ENCODE measurements at regions not wholly inside any gene's neighbourhood (a gene's known extent, or its start where the extent isn't known, plus 50 kb on each side); places are given as distances from the start of the nearest gene placed in this dataset.

GRCh38 chr7:47724335-47724982 lies 142.5 kb upstream of the TNS3 start:
- DNase-seq: peak; percentile 52

DNA sequence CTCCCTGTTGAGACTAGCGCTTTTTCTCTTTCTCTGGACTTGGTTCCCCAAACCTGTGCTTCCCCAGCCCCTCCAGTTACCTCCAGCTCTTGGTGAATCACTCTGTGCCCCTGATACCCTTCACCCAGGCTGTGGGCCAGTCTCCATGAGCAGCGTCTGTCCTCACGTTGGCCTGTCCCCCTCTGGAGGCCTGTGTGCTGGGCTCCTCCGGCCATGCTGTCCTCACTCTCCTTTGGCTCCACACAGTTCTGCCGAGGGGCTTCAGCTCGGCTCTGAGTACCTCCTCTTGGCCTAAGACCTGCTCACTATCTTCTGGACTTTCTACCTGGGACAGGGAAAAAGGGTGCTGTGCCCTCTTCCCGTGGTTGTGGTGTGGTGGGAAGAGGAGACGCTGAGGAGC lies 140.2 kb upstream of the TNS3 start:
- no peak for DNase-seq

DNA sequence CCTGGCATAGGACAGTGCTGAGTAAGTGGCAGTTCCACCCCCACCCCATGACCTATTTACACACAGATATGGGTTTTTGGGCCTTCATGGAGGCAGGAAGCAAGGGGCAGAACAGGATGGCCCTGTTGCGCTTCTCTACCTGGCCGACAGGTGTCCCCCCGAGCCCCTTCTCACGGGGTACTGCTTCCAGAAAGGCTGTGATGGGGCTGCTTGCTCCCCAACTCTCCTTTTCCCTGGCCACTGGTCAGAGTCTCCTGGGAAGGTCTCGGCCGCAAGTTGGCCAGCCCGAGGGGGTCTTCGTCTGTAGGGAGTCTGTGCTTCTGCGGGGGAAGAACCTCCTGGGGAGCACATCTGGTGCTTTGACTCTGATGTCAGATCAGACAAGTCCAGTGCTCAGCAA lies 139.8 kb upstream of the TNS3 start:
- DNase-seq: no peak

DNA sequence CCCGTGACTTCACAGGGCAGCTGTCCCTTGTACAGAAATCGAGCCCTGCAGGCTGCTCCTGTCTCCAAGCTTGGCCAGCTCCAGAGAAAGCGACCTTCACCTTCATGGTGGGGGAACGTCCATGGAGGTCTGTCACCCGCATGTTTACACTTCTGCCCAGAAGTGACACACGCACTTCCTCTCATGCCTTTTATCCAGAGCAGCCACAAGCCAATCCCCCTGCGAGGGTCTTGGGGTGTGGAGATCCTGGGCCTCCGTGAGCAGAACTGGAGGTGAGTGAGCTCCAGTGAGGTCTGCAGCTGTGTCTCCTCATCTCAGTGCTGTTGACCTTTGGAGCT lies 139.0 kb upstream of the TNS3 start:
- DNase-seq: no peak

GRCh38 chr7:47720141-47720906 lies 138.4 kb upstream of the TNS3 start:
- DNase-seq: no peak

DNA sequence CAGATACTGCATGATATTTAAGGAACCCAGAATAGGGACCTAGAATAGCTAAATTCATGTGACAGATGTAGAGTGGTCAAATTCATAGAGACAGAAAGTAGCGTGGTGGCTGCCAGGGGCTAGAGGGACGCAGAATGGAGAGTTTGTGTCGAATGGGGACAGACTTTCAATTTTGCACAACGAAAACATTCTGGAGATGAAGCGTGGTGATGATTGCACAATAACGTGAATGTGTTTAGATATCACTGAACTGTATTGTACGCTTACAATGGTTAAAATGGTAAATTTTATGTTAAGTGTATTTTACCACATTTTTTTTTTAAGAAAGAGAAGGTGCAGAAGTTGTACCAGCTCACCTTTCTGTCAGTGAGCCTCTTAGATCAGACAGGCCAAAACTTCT lies 137.8 kb upstream of the TNS3 start:
- DNase-seq: no peak

DNA sequence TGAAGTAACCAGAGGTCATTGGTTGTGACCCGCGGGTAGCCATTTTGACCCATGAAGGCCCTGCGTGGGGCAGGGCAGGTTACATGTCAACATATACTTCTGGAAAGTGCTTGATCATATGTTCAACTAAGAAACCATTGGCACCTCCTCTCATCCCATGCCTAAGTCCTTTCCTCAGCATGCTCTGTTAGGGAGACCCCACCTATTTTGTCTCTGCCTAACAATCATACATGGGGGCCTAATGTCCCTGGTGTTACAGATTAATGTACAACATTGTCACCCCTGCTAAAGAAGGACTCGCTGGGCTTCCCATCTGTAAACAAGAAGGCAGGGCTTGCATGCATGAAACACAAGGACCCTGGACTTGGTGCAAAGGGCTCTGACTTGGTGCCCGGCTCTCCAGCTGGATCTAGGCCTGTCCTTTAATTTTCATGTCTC lies 133.7 kb upstream of the TNS3 start:
- DNase-seq: no peak

- no peak for DNase-seq
These were observed 133.0 kb upstream of the TNS3 start for GRCh38 chr7:47714669-47715607.

- DNase-seq: no peak
These were observed 131.7 kb upstream of the TNS3 start for GRCh38 chr7:47713595-47713994.

GRCh38 chr7:47712416-47712815 lies 130.5 kb upstream of the TNS3 start:
- DNase-seq: no peak

GRCh38 chr7:47711776-47712175 lies 129.9 kb upstream of the TNS3 start:
- no peak for DNase-seq

DNA sequence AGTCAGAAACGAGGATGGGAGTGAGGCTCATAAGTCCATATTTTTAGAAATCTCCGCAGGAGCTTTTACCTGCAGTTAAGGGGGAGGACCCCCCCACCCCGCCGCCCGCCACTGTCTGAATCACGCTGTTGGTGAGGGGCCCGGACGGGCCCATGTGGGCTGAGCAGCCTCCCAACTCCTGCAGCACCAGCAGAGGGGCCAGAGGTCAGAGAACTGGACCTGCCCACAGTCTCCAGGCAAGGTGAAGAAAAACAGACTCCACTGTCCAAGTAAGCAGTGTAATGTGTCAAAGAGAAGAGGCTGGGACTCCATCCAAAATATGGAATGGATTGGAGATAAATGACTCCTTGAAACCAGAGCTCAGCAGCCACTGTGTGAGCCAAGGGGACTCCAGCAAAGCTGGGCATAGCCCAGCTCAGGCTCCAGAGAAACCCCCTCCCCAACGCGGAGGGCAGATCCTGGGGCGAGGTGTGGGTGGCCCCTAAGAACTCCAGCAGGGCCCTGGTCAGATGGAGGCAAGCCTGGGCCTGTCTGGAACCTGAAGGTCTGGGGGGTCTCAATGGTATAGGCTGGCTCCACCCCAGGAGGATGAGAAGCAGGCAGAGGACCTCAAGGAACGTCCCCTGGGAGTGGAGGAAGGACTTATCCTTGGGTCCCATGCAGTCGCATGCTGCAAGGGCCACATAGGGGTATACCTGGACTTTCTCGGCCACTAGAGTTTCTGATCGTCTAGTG lies 128.5 kb upstream of the TNS3 start:
- DNase-seq: no peak

- DNase-seq: no peak
These were observed 127.5 kb upstream of the TNS3 start for GRCh38 chr7:47709451-47709850.

DNA sequence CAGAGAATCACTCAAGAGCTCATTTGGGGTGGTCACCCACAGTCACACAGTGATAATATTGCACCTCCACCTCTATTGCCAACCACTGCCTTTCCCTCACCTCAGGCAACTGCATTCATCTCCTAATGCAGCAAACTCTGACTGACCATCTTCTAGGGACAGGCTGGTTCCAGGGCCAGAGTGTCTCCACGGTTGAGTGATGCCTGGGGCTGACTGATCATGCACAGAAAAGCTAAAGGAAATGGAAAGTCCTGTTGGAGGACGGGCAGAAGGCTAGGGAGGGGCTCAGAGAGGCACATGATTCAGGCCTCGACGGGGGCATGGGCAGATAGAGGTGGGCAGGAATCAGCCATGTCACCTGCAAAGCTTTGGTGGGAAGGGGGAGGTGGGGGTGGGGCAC lies 127.1 kb upstream of the TNS3 start:
- DNase-seq: no peak

- no peak for DNase-seq
These were observed 125.7 kb upstream of the TNS3 start for GRCh38 chr7:47707583-47707982.

GRCh38 chr7:47704936-47705335 lies 123.0 kb upstream of the TNS3 start:
- no peak for DNase-seq

DNA sequence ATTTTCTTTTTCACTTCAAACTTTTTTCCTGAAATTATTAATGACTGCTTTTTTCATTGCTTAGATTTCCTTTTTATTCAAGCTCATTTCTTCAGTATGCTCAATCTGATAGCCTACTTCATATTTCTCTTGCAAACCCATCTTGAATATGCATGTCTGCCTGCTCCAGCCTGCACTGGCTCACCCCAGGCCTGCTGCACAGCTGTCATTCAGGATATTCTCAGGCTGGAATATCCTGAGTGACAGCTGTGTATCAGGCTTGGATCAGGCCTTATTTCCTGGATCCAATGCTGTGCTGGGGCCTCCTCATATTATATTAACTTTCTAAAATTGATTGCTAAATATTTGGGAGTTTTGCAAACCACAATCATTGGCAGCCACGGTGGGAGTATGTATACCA lies 120.2 kb upstream of the TNS3 start:
- DNase-seq: no peak

- DNase-seq: no peak
These were observed 116.5 kb upstream of the TNS3 start for GRCh38 chr7:47698386-47698785.

GRCh38 chr7:47697543-47697942 lies 115.6 kb upstream of the TNS3 start:
- DNase-seq: no peak

DNA sequence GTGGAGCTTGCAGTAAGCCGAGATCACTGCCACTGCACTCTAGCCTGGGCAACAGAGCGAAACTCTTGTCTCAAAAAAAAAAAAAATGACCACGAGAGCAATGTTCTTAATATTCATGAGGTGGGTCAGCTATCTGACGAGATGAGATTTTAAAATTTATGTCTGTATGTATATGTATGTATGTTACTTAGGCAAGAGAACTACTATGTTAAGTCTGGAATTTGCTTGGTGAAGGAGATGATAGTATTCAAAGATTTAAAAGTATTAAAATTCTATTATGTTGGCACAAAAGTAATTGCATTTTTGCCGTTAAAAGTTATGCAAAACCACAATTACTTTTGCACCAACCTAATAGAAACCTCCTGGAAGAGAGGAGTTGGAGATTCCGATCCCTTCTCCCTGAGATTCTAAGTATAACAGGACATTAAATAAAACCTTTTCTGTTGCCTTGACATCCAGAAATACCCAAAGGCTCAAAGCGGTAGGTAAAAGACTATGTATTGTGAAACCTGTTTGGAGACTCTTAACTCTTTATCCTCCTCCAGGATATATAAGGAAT lies 114.3 kb upstream of the TNS3 start:
- no peak for DNase-seq

- DNase-seq: no peak
These were observed 111.3 kb upstream of the TNS3 start for GRCh38 chr7:47693216-47693615.

DNA sequence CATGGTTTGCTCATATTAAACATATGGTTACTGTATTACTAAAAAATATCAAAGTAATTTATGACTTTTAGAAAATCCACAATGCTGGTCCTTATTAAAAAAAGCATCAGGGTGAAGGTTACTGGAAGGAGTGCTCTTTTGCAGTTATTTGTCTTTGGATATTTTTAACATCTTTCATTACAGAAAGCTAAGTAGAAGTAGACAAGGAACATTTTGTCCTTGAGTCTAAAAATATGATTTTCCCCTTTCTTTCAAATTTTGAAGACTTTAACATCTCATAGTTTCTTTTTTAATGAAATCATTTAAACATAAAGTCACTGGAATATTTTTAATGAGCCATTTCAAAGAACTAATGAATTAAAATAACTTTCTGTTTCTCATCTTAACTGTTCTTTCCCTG lies 110.1 kb upstream of the TNS3 start:
- no peak for DNase-seq

Measured in dermis blood vessel endothelial cell (primary cell).